GM12878 (cell line): ENCODE measurements at regions not wholly inside any gene's neighbourhood (a gene's known extent, or its start where the extent isn't known, plus 50 kb on each side); places are given as distances from the start of the nearest gene placed in this dataset.

Experiments used
- GABPA ChIP-seq: IDR thresholded peaks from 2 replicates; pipeline ENCODE4 v1.6.1; 2014; ENCODE audit warnings: antibody characterized with exemption, low read depth, mild to moderate bottlenecking, inconsistent platforms
- HCFC1 ChIP-seq: fragments of 150-350 bp; IDR thresholded peaks from 2 replicates; pipeline ENCODE4 v1.6.1; 2014; ENCODE audit warnings: low read length
- NR2F1 ChIP-seq: fragments of 450-650 bp; conservative IDR thresholded peaks from 2 replicates; pipeline ENCODE4 v1.6.1; 2017; ENCODE audit warnings: mild to moderate bottlenecking
- RAD21 ChIP-seq: IDR thresholded peaks from 2 replicates; pipeline ENCODE4 v1.6.1; 2011; ENCODE audit warnings: mild to moderate bottlenecking, low read depth, low read length, moderate library complexity; ENCODE audit not compliant: insufficient read depth
- RAD51 ChIP-seq: fragments of 450-650 bp; IDR thresholded peaks from 2 replicates; pipeline ENCODE4 v1.6.1; 2016; ENCODE audit warnings: moderate library complexity, mild to moderate bottlenecking, inconsistent platforms
- USF2 ChIP-seq: IDR thresholded peaks from 2 replicates; pipeline ENCODE4 v1.6.1; 2011; ENCODE audit warnings: low read depth, low read length, improper control_type of control experiment, borderline replicate concordance
- YY1 ChIP-seq: IDR thresholded peaks from 2 replicates; pipeline ENCODE4 v1.6.1; 2011; ENCODE audit warnings: low read depth, mild to moderate bottlenecking, low read length
- TF ChIP-seq, protein P1 (sequence below): fragments of 450-650 bp; IDR thresholded peaks from 2 replicates; pipeline ENCODE4 v1.6.1; 2017; ENCODE audit warnings: mild to moderate bottlenecking, moderate library complexity
- TF ChIP-seq, protein P2 (sequence below): fragments of 450-650 bp; formaldehyde crosslinking; IDR thresholded peaks from 2 replicates; pipeline ENCODE4 v1.5.0; 2022; ENCODE audit warnings: mild to moderate bottlenecking, missing genetic modification characterization
- TF ChIP-seq, protein P3 (sequence below), 3 experiments: IDR thresholded peaks in 2 of 3; conservative IDR thresholded peaks in 1 of 3; 2 replicates each; pipeline ENCODE4 v1.5.1; 2011; ENCODE audit warnings: low read depth in 3 of 3, low read length in 3 of 3, mild to moderate bottlenecking in 3 of 3, control low read depth in 2 of 3, moderate library complexity in 2 of 3, inconsistent platforms in 1 of 3, mixed read lengths in 1 of 3; ENCODE audit not compliant: control insufficient read depth in 2 of 3, insufficient read depth in 1 of 3; ENCODE audit errors: extremely low read depth in 1 of 3

DNA sequence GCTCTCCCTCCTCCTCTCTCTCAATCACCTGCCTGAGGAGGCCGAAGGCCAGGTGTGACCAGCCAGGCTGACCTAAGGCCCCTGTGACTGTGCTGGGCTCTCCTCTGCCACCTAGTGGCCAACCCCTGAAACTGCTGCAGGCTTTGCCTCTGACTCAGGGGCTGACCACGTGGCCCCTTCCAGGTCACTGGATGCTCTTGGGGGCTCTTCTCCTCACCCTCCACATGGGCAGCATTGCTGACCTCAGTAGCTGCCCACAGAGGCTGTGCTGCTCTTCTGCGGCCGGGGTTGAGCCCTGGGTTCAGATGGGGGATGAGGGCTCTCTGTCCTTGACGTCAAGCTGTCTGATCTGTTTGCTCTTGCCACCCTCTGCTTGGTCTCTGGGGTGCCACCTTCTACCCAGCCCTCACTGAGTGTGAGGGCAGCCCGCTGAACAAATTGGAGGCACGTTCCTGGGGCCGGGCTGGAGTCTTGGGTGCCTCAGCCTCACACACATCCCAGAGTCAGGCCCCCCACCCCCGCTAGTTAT, 122.7 kb downstream of the TWIST2 start (continued):
- TF ChIP-seq, protein P1, sequence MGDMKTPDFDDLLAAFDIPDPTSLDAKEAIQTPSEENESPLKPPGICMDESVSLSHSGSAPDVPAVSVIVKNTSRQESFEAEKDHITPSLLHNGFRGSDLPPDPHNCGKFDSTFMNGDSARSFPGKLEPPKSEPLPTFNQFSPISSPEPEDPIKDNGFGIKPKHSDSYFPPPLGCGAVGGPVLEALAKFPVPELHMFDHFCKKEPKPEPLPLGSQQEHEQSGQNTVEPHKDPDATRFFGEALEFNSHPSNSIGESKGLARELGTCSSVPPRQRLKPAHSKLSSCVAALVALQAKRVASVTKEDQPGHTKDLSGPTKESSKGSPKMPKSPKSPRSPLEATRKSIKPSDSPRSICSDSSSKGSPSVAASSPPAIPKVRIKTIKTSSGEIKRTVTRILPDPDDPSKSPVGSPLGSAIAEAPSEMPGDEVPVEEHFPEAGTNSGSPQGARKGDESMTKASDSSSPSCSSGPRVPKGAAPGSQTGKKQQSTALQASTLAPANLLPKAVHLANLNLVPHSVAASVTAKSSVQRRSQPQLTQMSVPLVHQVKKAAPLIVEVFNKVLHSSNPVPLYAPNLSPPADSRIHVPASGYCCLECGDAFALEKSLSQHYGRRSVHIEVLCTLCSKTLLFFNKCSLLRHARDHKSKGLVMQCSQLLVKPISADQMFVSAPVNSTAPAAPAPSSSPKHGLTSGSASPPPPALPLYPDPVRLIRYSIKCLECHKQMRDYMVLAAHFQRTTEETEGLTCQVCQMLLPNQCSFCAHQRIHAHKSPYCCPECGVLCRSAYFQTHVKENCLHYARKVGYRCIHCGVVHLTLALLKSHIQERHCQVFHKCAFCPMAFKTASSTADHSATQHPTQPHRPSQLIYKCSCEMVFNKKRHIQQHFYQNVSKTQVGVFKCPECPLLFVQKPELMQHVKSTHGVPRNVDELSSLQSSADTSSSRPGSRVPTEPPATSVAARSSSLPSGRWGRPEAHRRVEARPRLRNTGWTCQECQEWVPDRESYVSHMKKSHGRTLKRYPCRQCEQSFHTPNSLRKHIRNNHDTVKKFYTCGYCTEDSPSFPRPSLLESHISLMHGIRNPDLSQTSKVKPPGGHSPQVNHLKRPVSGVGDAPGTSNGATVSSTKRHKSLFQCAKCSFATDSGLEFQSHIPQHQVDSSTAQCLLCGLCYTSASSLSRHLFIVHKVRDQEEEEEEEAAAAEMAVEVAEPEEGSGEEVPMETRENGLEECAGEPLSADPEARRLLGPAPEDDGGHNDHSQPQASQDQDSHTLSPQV: no peak
- 0 out of 2 replicates have a peak, but pooled peaks have one; percentile 8 for TF ChIP-seq HCFC1
- TF ChIP-seq, protein P2, sequence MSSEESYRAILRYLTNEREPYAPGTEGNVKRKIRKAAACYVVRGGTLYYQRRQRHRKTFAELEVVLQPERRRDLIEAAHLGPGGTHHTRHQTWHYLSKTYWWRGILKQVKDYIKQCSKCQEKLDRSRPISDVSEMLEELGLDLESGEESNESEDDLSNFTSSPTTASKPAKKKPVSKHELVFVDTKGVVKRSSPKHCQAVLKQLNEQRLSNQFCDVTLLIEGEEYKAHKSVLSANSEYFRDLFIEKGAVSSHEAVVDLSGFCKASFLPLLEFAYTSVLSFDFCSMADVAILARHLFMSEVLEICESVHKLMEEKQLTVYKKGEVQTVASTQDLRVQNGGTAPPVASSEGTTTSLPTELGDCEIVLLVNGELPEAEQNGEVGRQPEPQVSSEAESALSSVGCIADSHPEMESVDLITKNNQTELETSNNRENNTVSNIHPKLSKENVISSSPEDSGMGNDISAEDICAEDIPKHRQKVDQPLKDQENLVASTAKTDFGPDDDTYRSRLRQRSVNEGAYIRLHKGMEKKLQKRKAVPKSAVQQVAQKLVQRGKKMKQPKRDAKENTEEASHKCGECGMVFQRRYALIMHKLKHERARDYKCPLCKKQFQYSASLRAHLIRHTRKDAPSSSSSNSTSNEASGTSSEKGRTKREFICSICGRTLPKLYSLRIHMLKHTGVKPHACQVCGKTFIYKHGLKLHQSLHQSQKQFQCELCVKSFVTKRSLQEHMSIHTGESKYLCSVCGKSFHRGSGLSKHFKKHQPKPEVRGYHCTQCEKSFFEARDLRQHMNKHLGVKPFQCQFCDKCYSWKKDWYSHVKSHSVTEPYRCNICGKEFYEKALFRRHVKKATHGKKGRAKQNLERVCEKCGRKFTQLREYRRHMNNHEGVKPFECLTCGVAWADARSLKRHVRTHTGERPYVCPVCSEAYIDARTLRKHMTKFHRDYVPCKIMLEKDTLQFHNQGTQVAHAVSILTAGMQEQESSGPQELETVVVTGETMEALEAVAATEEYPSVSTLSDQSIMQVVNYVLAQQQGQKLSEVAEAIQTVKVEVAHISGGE (CRISPR knock-in tag): no peak
- TF ChIP-seq YY1: peak; percentile 46; the same call in 1 of the 2 replicates
- TF ChIP-seq, protein P3, sequence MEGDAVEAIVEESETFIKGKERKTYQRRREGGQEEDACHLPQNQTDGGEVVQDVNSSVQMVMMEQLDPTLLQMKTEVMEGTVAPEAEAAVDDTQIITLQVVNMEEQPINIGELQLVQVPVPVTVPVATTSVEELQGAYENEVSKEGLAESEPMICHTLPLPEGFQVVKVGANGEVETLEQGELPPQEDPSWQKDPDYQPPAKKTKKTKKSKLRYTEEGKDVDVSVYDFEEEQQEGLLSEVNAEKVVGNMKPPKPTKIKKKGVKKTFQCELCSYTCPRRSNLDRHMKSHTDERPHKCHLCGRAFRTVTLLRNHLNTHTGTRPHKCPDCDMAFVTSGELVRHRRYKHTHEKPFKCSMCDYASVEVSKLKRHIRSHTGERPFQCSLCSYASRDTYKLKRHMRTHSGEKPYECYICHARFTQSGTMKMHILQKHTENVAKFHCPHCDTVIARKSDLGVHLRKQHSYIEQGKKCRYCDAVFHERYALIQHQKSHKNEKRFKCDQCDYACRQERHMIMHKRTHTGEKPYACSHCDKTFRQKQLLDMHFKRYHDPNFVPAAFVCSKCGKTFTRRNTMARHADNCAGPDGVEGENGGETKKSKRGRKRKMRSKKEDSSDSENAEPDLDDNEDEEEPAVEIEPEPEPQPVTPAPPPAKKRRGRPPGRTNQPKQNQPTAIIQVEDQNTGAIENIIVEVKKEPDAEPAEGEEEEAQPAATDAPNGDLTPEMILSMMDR (IDR thresholded peaks at IDR 0.05 in 2 of 3, conservative IDR thresholded peaks at IDR 0.05 in 1 of 3; ENCODE audit: control insufficient read depth in 2 of 3, extremely low read depth in 1 of 3, insufficient read depth in 1 of 3, low read depth in 3 of 3, low read length in 3 of 3): peak; percentile 83 to 99 (median 99)
- TF ChIP-seq GABPA: no peak
- peak; percentile 50 for TF ChIP-seq RAD21
- peak; percentile 42; the same call in 1 of the 2 replicates for TF ChIP-seq NR2F1
- peak; percentile 69 for TF ChIP-seq RAD51
- peak; percentile 56 for TF ChIP-seq USF2
